K562 (cell line): ENCODE measurements at regions not wholly inside any gene's neighbourhood (a gene's known extent, or its start where the extent isn't known, plus 50 kb on each side); places are given as distances from the start of the nearest gene placed in this dataset.

Source experiments
- ATAC-seq: fragments of 200-7000 bp; cut with Tn5 transposase; 3 replicates; pipeline ENCODE4 v1.9.1; 2020; ENCODE audit warnings: moderate library complexity
- BruUV-seq: library from RNA; stranded (reverse); fragments of 400-500 nt; replicated peaks from 2 replicates; lab custom pipeline; 2021; lab: Mats Ljungman, UMichigan
- CTCF ChIA-PET: fragments of 300-600 bp; formaldehyde crosslinking; extraction: SDS; loops from one replicate; lab custom pipeline; 2021; ENCODE audit warnings: low intra/inter-chr PET ratio; lab: Yijun Ruan, JAX
- POLR2A ChIA-PET: fragments of 300-600, 350-650 bp; sonication (Branson Sonifier 250); formaldehyde crosslinking; extraction: SDS; loops from one replicate; lab custom pipeline; 2021; ENCODE audit warnings: antibody characterized with exemption, inconsistent platforms; lab: Yijun Ruan, JAX
- DNase-seq, 4 experiments: peaks; one replicate each; pipeline versions ENCODE4 v3.0.0 to v3.0.0-alpha.2; 2011 to 2018; ENCODE audit warnings: low spot score in 3 of 4, mixed read lengths in 3 of 4; ENCODE audit errors: extremely low read depth in 1 of 4
- FAIRE-seq: peaks from 2 replicates; lab custom pipeline; 2011; peaks lifted over from hg19 to GRCh38; lab: Jason Lieb, UNC
- H2AFZ ChIP-seq: 2 replicates; pipeline ENCODE4 v1.6.0; 2011; ENCODE audit warnings: low read depth, low read length, control low read depth, inconsistent platforms
- H3K27ac ChIP-seq: fragments of 200-600 bp; 3 replicates; pipeline ENCODE4 v1.8.0; 2011; ENCODE audit warnings: low read depth, mild to moderate bottlenecking, control low read depth, inconsistent platforms, low read length, moderate library complexity, mixed read lengths; ENCODE audit errors: extremely low read depth
- H3K27me3 ChIP-seq, 2 experiments: fragments of 300-600 bp in 1 of 2; 2 replicates in 1 of 2; 3 replicates in 1 of 2; pipeline versions ENCODE4 v1.6.0 to v1.8.0; 2011; ENCODE audit warnings: inconsistent platforms in 2 of 2, low read length in 2 of 2, mild to moderate bottlenecking in 1 of 2, mixed read lengths in 1 of 2, moderate library complexity in 1 of 2; ENCODE audit not compliant: control insufficient read depth in 2 of 2, insufficient read depth in 2 of 2
- H3K36me3 ChIP-seq: fragments of 300-600 bp; 3 replicates; pipeline ENCODE4 v1.8.0; 2011; ENCODE audit warnings: mild to moderate bottlenecking, low read length, inconsistent platforms; ENCODE audit not compliant: control insufficient read depth, insufficient read depth
- H3K4me1 ChIP-seq, 2 experiments: fragments of 200-600 bp in 1 of 2; replicated peaks in 1 of 2; 2 replicates in 1 of 2; 3 replicates in 1 of 2; pipeline versions ENCODE4 v1.5.1 to v1.8.0; 2011; ENCODE audit warnings: inconsistent platforms in 2 of 2, low read length in 2 of 2, mild to moderate bottlenecking in 1 of 2, mixed read lengths in 1 of 2, moderate library complexity in 1 of 2; ENCODE audit not compliant: control insufficient read depth in 2 of 2, insufficient read depth in 2 of 2
- H3K4me2 ChIP-seq: 2 replicates; pipeline ENCODE4 v1.6.1; 2011; ENCODE audit warnings: low read length, control low read depth, inconsistent platforms, mixed read lengths; ENCODE audit not compliant: insufficient read depth
- H3K4me3 ChIP-seq: fragments of 200-600 bp; sonication (generic), shearing (Covaris generic); 2 replicates; pipeline ENCODE4 v1.5.1; 2016; ENCODE audit warnings: control low read depth, inconsistent platforms
- H3K79me2 ChIP-seq: fragments of 200-600 bp; 3 replicates; pipeline ENCODE4 v1.8.0; 2011; ENCODE audit warnings: low read length, inconsistent platforms; ENCODE audit not compliant: control insufficient read depth, insufficient read depth
- H3K9ac ChIP-seq, 2 experiments: 2 replicates each; pipeline versions ENCODE4 v1.6.0 to v1.6.1; 2011; ENCODE audit warnings: low read depth in 2 of 2, low read length in 2 of 2, control low read depth in 1 of 2, inconsistent platforms in 1 of 2, mild to moderate bottlenecking in 1 of 2, mixed read lengths in 1 of 2; ENCODE audit not compliant: insufficient read depth in 1 of 2
- H3K9me1 ChIP-seq: one replicate; pipeline ENCODE4 v1.6.0; 2011; ENCODE audit warnings: inconsistent platforms, mild to moderate bottlenecking, low read length, moderate library complexity; ENCODE audit not compliant: control insufficient read depth, insufficient read depth
- H3K9me3 ChIP-seq: replicated peaks from 2 replicates; pipeline ENCODE4 v1.5.1; 2011; ENCODE audit warnings: low read depth, low read length, inconsistent platforms; ENCODE audit not compliant: control insufficient read depth, insufficient read depth
- H4K20me1 ChIP-seq: replicated peaks from 2 replicates; pipeline ENCODE4 v1.6.1; 2011; ENCODE audit warnings: low read length, inconsistent platforms, mixed read lengths; ENCODE audit not compliant: control insufficient read depth, insufficient read depth
- CBX1 ChIP-seq: sonication (generic); IDR thresholded peaks from 2 replicates; pipeline ENCODE4 v1.6.1; 2016; ENCODE audit warnings: antibody characterized with exemption, low read depth, mild to moderate bottlenecking
- FOS ChIP-seq: IDR thresholded peaks from 3 replicates; pipeline ENCODE4 v1.6.1; 2011; ENCODE audit not compliant: insufficient read length; ENCODE audit errors: extremely low read depth
- IRF1 ChIP-seq: sonication (generic); formaldehyde crosslinking; IDR thresholded peaks from 2 replicates; pipeline ENCODE4 v1.8.0; 2022; ENCODE audit warnings: missing genetic modification reagents, mild to moderate bottlenecking, borderline replicate concordance
- MED1 ChIP-seq: sonication (generic); formaldehyde crosslinking; IDR thresholded peaks from 2 replicates; pipeline ENCODE4 v1.8.1; 2023; ENCODE audit warnings: missing genetic modification reagents, borderline replicate concordance
- NCOA1 ChIP-seq: fragments of 450-650 bp; IDR thresholded peaks from 2 replicates; pipeline ENCODE4 v1.6.1; 2016; ENCODE audit warnings: low read depth
- NEUROD1 ChIP-seq: fragments of 150-350 bp; IDR thresholded peaks from 2 replicates; pipeline ENCODE4 v1.6.1; 2014; ENCODE audit warnings: borderline replicate concordance, low read length, low read depth; ENCODE audit not compliant: partially characterized antibody
- NR1H2 ChIP-seq: sonication (generic); formaldehyde crosslinking; IDR thresholded peaks from 2 replicates; pipeline ENCODE4 v1.4.0; 2020; ENCODE audit warnings: mild to moderate bottlenecking, missing genetic modification reagents
- RBM15 ChIP-seq: fragments of 200-400 bp; formaldehyde crosslinking; IDR thresholded peaks from 2 replicates; pipeline ENCODE4 v1.6.1; 2018; ENCODE audit warnings: mild to moderate bottlenecking, low read length, moderate library complexity; ENCODE audit not compliant: insufficient read depth
- RFX5 ChIP-seq: IDR thresholded peaks from 2 replicates; pipeline ENCODE4 v1.6.1; 2011; ENCODE audit warnings: low read depth, mild to moderate bottlenecking, improper control_type of control experiment, low read length
- SFPQ ChIP-seq: fragments of 200-400 bp; formaldehyde crosslinking; IDR thresholded peaks from 2 replicates; pipeline ENCODE4 v1.6.1; 2017; ENCODE audit warnings: mild to moderate bottlenecking, low read depth, low read length, moderate library complexity
- SIN3A ChIP-seq, 2 experiments: fragments of 150-350 bp in 1 of 2; IDR thresholded peaks; 2 replicates each; pipeline ENCODE4 v1.6.1; 2011 to 2016; ENCODE audit warnings: borderline replicate concordance in 2 of 2, low read depth in 2 of 2, low read length in 2 of 2, mild to moderate bottlenecking in 2 of 2, moderate library complexity in 2 of 2; ENCODE audit not compliant: control insufficient read depth in 1 of 2
- SIRT6 ChIP-seq: IDR thresholded peaks from one replicate; pipeline ENCODE4 v1.6.1; 2012; ENCODE audit warnings: low read depth, mild to moderate bottlenecking, control low read depth, inconsistent platforms, low read length, moderate library complexity
- SMAD3 ChIP-seq: fragments of 450-650 bp; formaldehyde crosslinking; conservative IDR thresholded peaks from 2 replicates; pipeline ENCODE4 v1.4.0; 2020; ENCODE audit warnings: mild to moderate bottlenecking
- TAL1 ChIP-seq: fragments of 450-650 bp; IDR thresholded peaks from 2 replicates; pipeline ENCODE4 v1.6.1; 2016; ENCODE audit warnings: mild to moderate bottlenecking
- TCF3 ChIP-seq: sonication (generic); formaldehyde crosslinking; IDR thresholded peaks from 2 replicates; pipeline ENCODE4 v1.4.0; 2020; ENCODE audit warnings: mild to moderate bottlenecking, missing genetic modification reagents
- ZBTB17 ChIP-seq: fragments of 450-650 bp; formaldehyde crosslinking; IDR thresholded peaks from 2 replicates; pipeline ENCODE4 v1.4.0; 2020; ENCODE audit warnings: mild to moderate bottlenecking
- ZNF551 ChIP-seq: fragments of 250-450 bp; sonication (Bioruptor Pico); IDR thresholded peaks from 2 replicates; pipeline ENCODE4 v1.5.0; 2021; ENCODE audit warnings: mild to moderate bottlenecking, moderate library complexity
- ZNF766 ChIP-seq: fragments of 200-800 bp; sonication (Bioruptor generic); conservative IDR thresholded peaks from 2 replicates; pipeline ENCODE4 v1.6.1; 2016; ENCODE audit warnings: missing genetic modification characterization, missing compliant biosample characterization
- WGBS: fragments of 100-300 bp; shearing (Covaris generic); methylation state at CpG from one replicate; pipeline ENCODE4 v1.1.6; 2016; ENCODE audit warnings: low coverage, mixed read lengths; ENCODE audit not compliant: insufficient coverage; ENCODE audit errors: missing lambda C conversion rate; 5-methylcytosine and 5-hydroxymethylcytosine counted together
- in situ Hi-C: fragments of 300-500 bp; cut with MboI; formaldehyde crosslinking; loops from 4 replicates; pipeline ENCODE4 v1.15.0; 2018; ENCODE audit warnings: inconsistent platforms, mixed read lengths
- intact Hi-C: fragments of 100-400 bp; cut with micrococcal nuclease; formaldehyde crosslinking; loops from 2 replicates; pipeline ENCODE4 v1.14.2; 2022

- no peak overlapping the region for H3K9ac ChIP-seq
- in situ Hi-C loops = no loop called here
Observed at GRCh38 chr12:88756917-88757316, 176.6 kb upstream of the KITLG start.

GRCh38 chr12:88756153-88756552 lies 175.9 kb upstream of the KITLG start:
- H3K4me2 ChIP-seq = no peak overlapping the region
- no peaks in the 10 kb centered on the region for H3K27me3 ChIP-seq
- ChIA-PET POLR2A (no interaction called here), CTCF (no interaction called here)
- no peak overlapping the region for H3K9ac ChIP-seq
- in situ Hi-C loops (no loop called here), intact Hi-C loops (no loop called here)
- H3K79me2 ChIP-seq = no peaks in the 10 kb centered on the region
- no peak for FAIRE-seq
- no peaks in the 10 kb centered on the region for H3K4me1 ChIP-seq
- no peaks in the 10 kb centered on the region for H4K20me1 ChIP-seq
- WGBS = 5% methylated on average over 3 of the region's 3 CpGs
- no peak overlapping the region for H3K4me3 ChIP-seq
- H3K27ac ChIP-seq = no peak overlapping the region
- no peaks in the 10 kb centered on the region for H3K9me3 ChIP-seq
- ATAC-seq = no peak
- DNase-seq = no peak
- H2AFZ ChIP-seq = no peak overlapping the region
- no TSS peak for BruUV-seq
- no peaks in the 10 kb centered on the region for H3K36me3 ChIP-seq
- H3K9me1 ChIP-seq = no peaks in the 10 kb centered on the region
- TF ChIP-seq SMAD3 (CRISPR knock-in tag) (no peak), IRF1 (CRISPR knock-in tag) (no peak), SFPQ (no peak), RFX5 (no peak), ZNF766 (CRISPR knock-in tag) (no peak), SIN3A (IDR thresholded peaks at IDR 0.05; ENCODE audit: borderline replicate concordance in 2 of 2, control insufficient read depth in 1 of 2, low read depth in 2 of 2, low read length in 2 of 2) (no peak), TAL1 (no peak), FOS (no peak), NEUROD1 (no peak), ZBTB17 (no peak), NCOA1 (no peak), RBM15 (no peak), CBX1 (no peak)

More at GRCh38 chr12:88756917-88757316, 176.6 kb upstream of the KITLG start:
- ChIA-PET POLR2A (no interaction called here), CTCF (no interaction called here)
- no peaks in the 10 kb centered on the region for H3K9me1 ChIP-seq
- no peaks in the 10 kb centered on the region for H3K4me1 ChIP-seq
- DNase-seq = no peak
- no peaks in the 10 kb centered on the region for H3K27me3 ChIP-seq
- no peak overlapping the region for H2AFZ ChIP-seq
- H3K4me3 ChIP-seq = no peak overlapping the region
- no peaks in the 10 kb centered on the region for H4K20me1 ChIP-seq
- WGBS = 0% methylated on average over 4 of the region's 4 CpGs
- no peaks in the 10 kb centered on the region for H3K79me2 ChIP-seq
- FAIRE-seq = no peak
- BruUV-seq = no TSS peak
- H3K9me3 ChIP-seq = no peaks in the 10 kb centered on the region
- no peak for TF ChIP-seq TCF3
- TF ChIP-seq ZNF551 = no peak
- TF ChIP-seq SIRT6 = no peak
- no peak for TF ChIP-seq NR1H2 (CRISPR knock-in tag)
- TF ChIP-seq MED1 (CRISPR knock-in tag) = no peak
- H3K4me2 ChIP-seq = no peak overlapping the region
- ATAC-seq = no peak
- H3K27ac ChIP-seq = no peak overlapping the region
- intact Hi-C loops = no loop called here
- no peaks in the 10 kb centered on the region for H3K36me3 ChIP-seq
